ENCODE measurements at regions not wholly inside any gene's neighbourhood (a gene's known extent, or its start where the extent isn't known, plus 50 kb on each side); places are given as distances from the start of the nearest gene placed in this dataset.

GRCh38 chr12:90021795-90022440 lies 313.3 kb upstream of the ATP2B1 start:
- intact Hi-C loops (cut with micrococcal nuclease), result no loop called here
- Mint-ChIP-seq H3K36me3 (no peaks in the 10 kb centered on the region), H3K27me3 (no peaks in the 10 kb centered on the region), H3K4me3 (no peak overlapping the region), H3K4me1 (ENCODE audit: low read depth) (no peaks in the 10 kb centered on the region), H3K27ac (no peak overlapping the region), H3K9me3 (no peaks in the 10 kb centered on the region)
- DNase-seq, result no peak
- POLR2A ChIA-PET, result no interaction called here
- CTCF ChIA-PET, result interaction anchor here (1.2 kb wide), 1 partner anchor 13 kb away, joined by 3 read pairs; no protein-coding TSS in a partner anchor

GRCh38 chr12:90020881-90021280 lies 312.2 kb upstream of the ATP2B1 start:
- POLR2A ChIA-PET, result no interaction called here
- Mint-ChIP-seq H3K4me1 (ENCODE audit: low read depth) (no peaks in the 10 kb centered on the region), H3K27ac (no peak overlapping the region), H3K9me3 (no peaks in the 10 kb centered on the region), H3K4me3 (no peak overlapping the region), H3K36me3 (no peaks in the 10 kb centered on the region), H3K27me3 (no peaks in the 10 kb centered on the region)
- no peak for DNase-seq
- intact Hi-C loops (cut with micrococcal nuclease), result no loop called here
- CTCF ChIA-PET, result no interaction called here

GRCh38 chr12:90020436-90020835 lies 311.8 kb upstream of the ATP2B1 start:
- CTCF ChIA-PET, result no interaction called here
- no peaks in the 10 kb centered on the region for H3K36me3 Mint-ChIP-seq
- no peaks in the 10 kb centered on the region for H3K27me3 Mint-ChIP-seq
- no peaks in the 10 kb centered on the region for H3K9me3 Mint-ChIP-seq
- no peak for DNase-seq
- intact Hi-C loops (cut with micrococcal nuclease), result no loop called here
- H3K4me1 Mint-ChIP-seq (ENCODE audit: low read depth), result no peaks in the 10 kb centered on the region
- no peak overlapping the region for H3K27ac Mint-ChIP-seq
- POLR2A ChIA-PET, result no interaction called here
- H3K4me3 Mint-ChIP-seq, result no peak overlapping the region

- Mint-ChIP-seq H3K27me3 (no peaks in the 10 kb centered on the region), H3K4me1 (ENCODE audit: low read depth) (no peaks in the 10 kb centered on the region), H3K4me3 (no peak overlapping the region), H3K27ac (no peak overlapping the region), H3K36me3 (no peaks in the 10 kb centered on the region), H3K9me3 (no peaks in the 10 kb centered on the region)
- DNase-seq, result no peak
- intact Hi-C loops (cut with micrococcal nuclease), result no loop called here
- ChIA-PET CTCF (no interaction called here), POLR2A (no interaction called here)
Measured at GRCh38 chr12:90020014-90020413, 311.4 kb upstream of the ATP2B1 start.

- Mint-ChIP-seq H3K4me3 (no peak overlapping the region), H3K27ac (no peak overlapping the region), H3K36me3 (no peaks in the 10 kb centered on the region), H3K27me3 (no peaks in the 10 kb centered on the region), H3K4me1 (ENCODE audit: low read depth) (peaks cover 3% of the 10 kb centered on the region), H3K9me3 (no peaks in the 10 kb centered on the region)
- ChIA-PET CTCF (interaction anchor here (0.6 kb wide), 1 partner anchor 185 kb away, joined by 4 read pairs; no protein-coding TSS in a partner anchor), POLR2A (no interaction called here)
- no peak for DNase-seq
- intact Hi-C loops (cut with micrococcal nuclease), result no loop called here
Measured at GRCh38 chr12:90017316-90017715, 308.7 kb upstream of the ATP2B1 start.

GRCh38 chr12:90015228-90015627 lies 306.6 kb upstream of the ATP2B1 start:
- no peaks in the 10 kb centered on the region for H3K9me3 Mint-ChIP-seq
- H3K4me1 Mint-ChIP-seq (ENCODE audit: low read depth), result peaks cover 3% of the 10 kb centered on the region
- no peak for DNase-seq
- H3K27ac Mint-ChIP-seq, result no peak overlapping the region
- intact Hi-C loops (cut with micrococcal nuclease), result no loop called here
- no peaks in the 10 kb centered on the region for H3K27me3 Mint-ChIP-seq
- ChIA-PET POLR2A (no interaction called here), CTCF (no interaction called here)
- no peak overlapping the region for H3K4me3 Mint-ChIP-seq
- no peaks in the 10 kb centered on the region for H3K36me3 Mint-ChIP-seq

GRCh38 chr12:90013409-90013808 lies 304.8 kb upstream of the ATP2B1 start:
- ChIA-PET CTCF (interaction anchor here (1.1 to 1.4 kb wide), 2 partner anchors 10 to 14 kb away, joined by 3 read pairs; no protein-coding TSS in a partner anchor), POLR2A (no interaction called here)
- Mint-ChIP-seq H3K4me3 (no peak overlapping the region), H3K36me3 (no peaks in the 10 kb centered on the region), H3K9me3 (no peaks in the 10 kb centered on the region), H3K27ac (no peak overlapping the region), H3K4me1 (ENCODE audit: low read depth) (peaks cover 3% of the 10 kb centered on the region), H3K27me3 (no peaks in the 10 kb centered on the region)
- intact Hi-C loops (cut with micrococcal nuclease), result loop anchor here (2.0 kb wide), 1 partner anchor 471 kb away; no protein-coding TSS in a partner anchor
- DNase-seq, result no peak

GRCh38 chr12:90010089-90010488 lies 301.5 kb upstream of the ATP2B1 start:
- Mint-ChIP-seq H3K4me3 (no peak overlapping the region), H3K36me3 (no peaks in the 10 kb centered on the region), H3K4me1 (ENCODE audit: low read depth) (peaks cover 3% of the 10 kb centered on the region), H3K27me3 (no peaks in the 10 kb centered on the region), H3K9me3 (no peaks in the 10 kb centered on the region), H3K27ac (no peak overlapping the region)
- intact Hi-C loops (cut with micrococcal nuclease), result no loop called here
- DNase-seq, result no peak
- CTCF ChIA-PET, result no interaction called here
- POLR2A ChIA-PET, result no interaction called here

- CTCF ChIA-PET, result no interaction called here
- Mint-ChIP-seq H3K27ac (no peak overlapping the region), H3K9me3 (no peaks in the 10 kb centered on the region), H3K4me3 (no peak overlapping the region), H3K4me1 (ENCODE audit: low read depth) (peaks cover 2% of the 10 kb centered on the region), H3K27me3 (no peaks in the 10 kb centered on the region), H3K36me3 (no peaks in the 10 kb centered on the region)
- POLR2A ChIA-PET, result no interaction called here
- intact Hi-C loops (cut with micrococcal nuclease), result no loop called here
- no peak for DNase-seq
Measured at GRCh38 chr12:90008277-90008676, 299.6 kb upstream of the ATP2B1 start.

- DNase-seq, result no peak
- H3K4me3 Mint-ChIP-seq, result no peak overlapping the region
- no peaks in the 10 kb centered on the region for H3K4me1 Mint-ChIP-seq (ENCODE audit: low read depth)
- intact Hi-C loops (cut with micrococcal nuclease), result no loop called here
- H3K27ac Mint-ChIP-seq, result no peak overlapping the region
- POLR2A ChIA-PET, result no interaction called here
- no peaks in the 10 kb centered on the region for H3K9me3 Mint-ChIP-seq
- CTCF ChIA-PET, result no interaction called here
- no peaks in the 10 kb centered on the region for H3K36me3 Mint-ChIP-seq
- no peaks in the 10 kb centered on the region for H3K27me3 Mint-ChIP-seq
Measured at GRCh38 chr12:90004319-90005074, 295.9 kb upstream of the ATP2B1 start.

GRCh38 chr12:90003688-90004087 lies 295.1 kb upstream of the ATP2B1 start:
- POLR2A ChIA-PET, result no interaction called here
- H3K9me3 Mint-ChIP-seq, result no peaks in the 10 kb centered on the region

GRCh38 chr12:90000721-90001120 lies 292.1 kb upstream of the ATP2B1 start:
- intact Hi-C loops (cut with micrococcal nuclease), result no loop called here
- no peaks in the 10 kb centered on the region for H3K9me3 Mint-ChIP-seq
- no peak overlapping the region for H3K4me3 Mint-ChIP-seq
- no peak overlapping the region for H3K27ac Mint-ChIP-seq
- no peaks in the 10 kb centered on the region for H3K36me3 Mint-ChIP-seq
- POLR2A ChIA-PET, result no interaction called here
- CTCF ChIA-PET, result no interaction called here
- H3K27me3 Mint-ChIP-seq, result no peaks in the 10 kb centered on the region
- DNase-seq, result no peak
- H3K4me1 Mint-ChIP-seq (ENCODE audit: low read depth), result no peaks in the 10 kb centered on the region

More at GRCh38 chr12:90003688-90004087, 295.1 kb upstream of the ATP2B1 start:
- H3K27ac Mint-ChIP-seq, result no peak overlapping the region
- H3K4me1 Mint-ChIP-seq (ENCODE audit: low read depth), result no peaks in the 10 kb centered on the region
- no peaks in the 10 kb centered on the region for H3K36me3 Mint-ChIP-seq
- intact Hi-C loops (cut with micrococcal nuclease), result no loop called here
- CTCF ChIA-PET, result interaction anchor here (1.2 kb wide), 1 partner anchor 10 kb away, joined by 3 read pairs; no protein-coding TSS in a partner anchor
- H3K4me3 Mint-ChIP-seq, result no peak overlapping the region
- DNase-seq, result no peak
- no peaks in the 10 kb centered on the region for H3K27me3 Mint-ChIP-seq

Data from activated CD4-positive, alpha-beta memory T cell treated with anti-CD3 and anti-CD28 coated beads for 36 hours (primary cell).